ENCODE measurements at regions not wholly inside any gene's neighbourhood (a gene's known extent, or its start where the extent isn't known, plus 50 kb on each side); places are given as distances from the start of the nearest gene placed in this dataset.

GRCh38 chr2:78202366-78202765 is 680.2 kb upstream of the LRRTM4 start:
- TF ChIP-seq RARB (CRISPR knock-in tag; IDR thresholded peaks at IDR 0.05) (no peak), ARNTL (CRISPR knock-in tag; IDR thresholded peaks at IDR 0.05; ENCODE audit: borderline replicate concordance, low read depth) (no peak), PATZ1 (CRISPR knock-in tag; IDR thresholded peaks at IDR 0.05; ENCODE audit: borderline replicate concordance) (no peak)

Data from SK-N-SH treated with all-trans-retinoic acid at 6 μM for 48 hours (cell line).